ENCODE measurements at regions not wholly inside any gene's neighbourhood (a gene's known extent, or its start where the extent isn't known, plus 50 kb on each side); places are given as distances from the start of the nearest gene placed in this dataset.

DNA sequence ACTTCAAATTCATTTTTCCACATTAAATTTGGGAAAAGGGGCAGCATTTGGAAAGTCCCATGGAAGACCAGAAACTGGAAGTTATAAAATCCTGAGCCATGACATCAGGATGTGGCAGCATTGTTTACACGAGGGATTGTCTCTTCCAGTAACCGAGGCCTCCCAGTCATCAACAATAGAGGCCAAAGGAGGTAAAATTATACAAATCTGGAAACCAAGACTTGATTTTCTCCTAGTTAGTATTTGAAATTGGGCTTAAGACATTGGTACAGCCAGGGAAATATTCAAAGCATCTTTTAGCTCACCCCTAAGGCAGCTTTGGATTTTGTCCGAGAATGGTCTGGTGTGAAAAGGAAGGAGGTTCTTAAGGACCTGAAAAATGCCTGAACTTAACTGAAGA is 251.6 kb upstream of the FOXF1 start:
- TF ChIP-seq CTCF (IDR thresholded peaks at IDR 0.05) (no peak), POLR2A (IDR thresholded peaks at IDR 0.05) (no peak)
